B cell (primary cell): ENCODE measurements at regions not wholly inside any gene's neighbourhood (a gene's known extent, or its start where the extent isn't known, plus 50 kb on each side); places are given as distances from the start of the nearest gene placed in this dataset.

Experiments
- ATAC-seq: fragments of 200-7000 bp; cut with Tn5 transposase; one replicate; pipeline ENCODE4 v1.10.0; 2021; ENCODE audit warnings: low read depth, mild to moderate bottlenecking, moderate number of reproducible peaks, moderate library complexity
- CTCF ChIA-PET: fragments of 350-600 bp; sonication (Branson Sonifier 250); formaldehyde crosslinking; loops from one replicate; lab custom pipeline; 2021; ENCODE audit warnings: antibody characterized with exemption, inconsistent platforms; lab: Charles Lee
- POLR2A ChIA-PET: fragments of 350-600 bp; sonication (Branson Sonifier 250); formaldehyde crosslinking; loops from one replicate; lab custom pipeline; 2021; ENCODE audit warnings: antibody characterized with exemption; lab: Charles Lee
- DNase-seq: peaks from one replicate; pipeline ENCODE4 v3.0.0; 2013
- H2AFZ ChIP-seq: 2 replicates; pipeline ENCODE4 v1.6.1; 2012; ENCODE audit warnings: mild to moderate bottlenecking, low read depth, low read length; ENCODE audit not compliant: insufficient read depth, poor library complexity, severe bottlenecking
- H3K27ac ChIP-seq, 2 donors: 1 replicate in 1 of 2; 2 replicates in 1 of 2; pipeline ENCODE4 v1.5.1; 2012 to 2013; ENCODE audit warnings: low read length in 2 of 2, mild to moderate bottlenecking in 2 of 2, moderate library complexity in 1 of 2
- H3K27me3 ChIP-seq, 4 experiments: fragments of 200-600 bp in 1 of 4; sonication (generic) in 1 of 4; replicated peaks in 1 of 4; 1 replicate in 2 of 4; 2 replicates in 2 of 4; pipeline versions ENCODE4 v1.6.1 to v1.7.0; 2013 to 2016; ENCODE audit warnings: low read length in 3 of 4, mild to moderate bottlenecking in 2 of 4, mixed read lengths in 1 of 4, moderate library complexity in 1 of 4; ENCODE audit not compliant: insufficient read depth in 4 of 4, control insufficient read depth in 3 of 4; ENCODE audit errors: control extremely low read depth in 1 of 4
- H3K36me3 ChIP-seq, 2 experiments: replicated peaks in 1 of 2; 1 replicate in 1 of 2; 2 replicates in 1 of 2; pipeline versions ENCODE4 v1.6.1 to v1.7.1; 2013; ENCODE audit warnings: low read length in 1 of 2; ENCODE audit not compliant: insufficient read depth in 2 of 2, control insufficient read depth in 1 of 2; ENCODE audit errors: control extremely low read depth in 1 of 2, extremely low read depth in 1 of 2
- H3K4me1 ChIP-seq, 2 donors: fragments of 200-600 bp in 1 of 2; sonication (generic) in 1 of 2; 1 replicate in 1 of 2; 2 replicates in 1 of 2; pipeline versions ENCODE4 v1.5.1 to v1.6.1; 2013 to 2017; ENCODE audit warnings: low read length in 2 of 2; ENCODE audit not compliant: control insufficient read depth in 2 of 2, insufficient read depth in 2 of 2
- H3K4me2 ChIP-seq: replicated peaks from 2 replicates; pipeline ENCODE3; 2012; ENCODE audit warnings: mild to moderate bottlenecking, low read depth, low read length; ENCODE audit not compliant: poor library complexity, severe bottlenecking
- H3K4me3 ChIP-seq, 5 experiments: fragments of 200-600 bp in 1 of 5; sonication (generic) in 1 of 5; 1 replicate in 3 of 5; 2 replicates in 2 of 5; pipeline versions ENCODE4 v1.5.1 to v1.7.0; 2011 to 2016; ENCODE audit warnings: low read length in 4 of 5, mild to moderate bottlenecking in 4 of 5, low read depth in 2 of 5, control low read depth in 1 of 5, moderate library complexity in 1 of 5; ENCODE audit not compliant: insufficient read depth in 1 of 5; ENCODE audit errors: control extremely low read depth in 1 of 5, extremely low read depth in 1 of 5
- H3K79me2 ChIP-seq: fragments of 200-600 bp; sonication (generic); one replicate; pipeline ENCODE4 v1.6.0; 2016; ENCODE audit warnings: low read length; ENCODE audit not compliant: control insufficient read depth, insufficient read depth
- H3K9ac ChIP-seq: fragments of 200-600 bp; sonication (generic); 2 replicates; pipeline ENCODE4 v1.6.1; 2017; ENCODE audit warnings: mild to moderate bottlenecking, low read length, moderate library complexity
- H3K9me3 ChIP-seq, 3 donors: one replicate each; pipeline versions ENCODE4 v1.6.1 to v1.7.1; 2013; ENCODE audit warnings: low read length in 2 of 3; ENCODE audit not compliant: control insufficient read depth in 2 of 3, insufficient read depth in 1 of 3; ENCODE audit errors: control extremely low read depth in 1 of 3
- H4K20me1 ChIP-seq: 2 replicates; pipeline ENCODE4 v1.6.0; 2012; ENCODE audit warnings: mild to moderate bottlenecking, low read length; ENCODE audit not compliant: insufficient read depth, control insufficient read depth, poor library complexity, severe bottlenecking
- H3K27ac Mint-ChIP-seq: one replicate; pipeline ENCODE4 v1.8.0; 2021; ENCODE audit warnings: mixed read lengths
- H3K27me3 Mint-ChIP-seq: one replicate; pipeline ENCODE4 v1.8.0; 2021; ENCODE audit warnings: mixed read lengths
- H3K4me1 Mint-ChIP-seq: one replicate; pipeline ENCODE4 v1.8.0; 2021; ENCODE audit warnings: mixed read lengths
- H3K4me3 Mint-ChIP-seq: one replicate; pipeline ENCODE4 v1.8.0; 2021; ENCODE audit warnings: mixed read lengths
- H3K9me3 Mint-ChIP-seq: one replicate; pipeline ENCODE4 v1.8.0; 2022; ENCODE audit warnings: mixed read lengths; ENCODE audit not compliant: insufficient read depth
- CTCF ChIP-seq: fragments of 200-600 bp; IDR thresholded peaks from one replicate; pipeline ENCODE4 v1.8.0; 2022; ENCODE audit warnings: antibody characterized with exemption, mild to moderate bottlenecking
- EZH2 ChIP-seq: IDR thresholded peaks from 2 replicates; pipeline ENCODE4 v1.6.1; 2012; ENCODE audit warnings: borderline replicate concordance, low read depth, mild to moderate bottlenecking, moderate library complexity, low read length; ENCODE audit not compliant: insufficient read depth, poor library complexity, severe bottlenecking
- WGBS: methylation state at CpG from one replicate; pipeline ENCODE4 v1.1.5; 2013; ENCODE audit warnings: missing lambda C conversion rate; ENCODE audit not compliant: insufficient coverage; 5-methylcytosine and 5-hydroxymethylcytosine counted together
- intact Hi-C: fragments of 100-400 bp; cut with micrococcal nuclease; formaldehyde crosslinking; loops from one replicate; pipeline ENCODE4 v1.10.0; 2022

GRCh38 chr1:60196026-60196425, 122.5 kb upstream of the C1orf87 start:
- H3K9ac ChIP-seq: no peak overlapping the region
- H3K4me2 ChIP-seq: no peak overlapping the region
- DNase-seq: no peak
- H3K27me3 ChIP-seq: no peaks in the 10 kb centered on the region
- no peak overlapping the region for H3K4me3 Mint-ChIP-seq
- no peaks in the 10 kb centered on the region for H3K9me3 Mint-ChIP-seq
- TF ChIP-seq CTCF: no peak
- TF ChIP-seq EZH2: no peak
- H2AFZ ChIP-seq: no peak overlapping the region
- H3K4me3 ChIP-seq: no peak overlapping the region
- no peaks in the 10 kb centered on the region for H3K4me1 ChIP-seq
- H3K4me1 Mint-ChIP-seq: no peaks in the 10 kb centered on the region
- H3K9me3 ChIP-seq: no peaks in the 10 kb centered on the region
- intact Hi-C loops: no loop called here
- CTCF ChIA-PET: no interaction called here
- H3K27ac Mint-ChIP-seq: no peak overlapping the region
- no CpG with 5 or more reads among the region's 1 CpG for WGBS
- no peaks in the 10 kb centered on the region for H3K36me3 ChIP-seq
- no peak for ATAC-seq
- POLR2A ChIA-PET: no interaction called here
- H3K27ac ChIP-seq: no peak overlapping the region
- H3K79me2 ChIP-seq: no peaks in the 10 kb centered on the region
- no peaks in the 10 kb centered on the region for H4K20me1 ChIP-seq
- no peaks in the 10 kb centered on the region for H3K27me3 Mint-ChIP-seq

- WGBS: 80% methylated on average over 1 of the region's 1 CpG
- peaks cover 2% of the 10 kb centered on the region for H3K9me3 Mint-ChIP-seq
- ATAC-seq (no peak), DNase-seq (no peak)
- Histone ChIP-seq H3K4me1 (no peaks in the 10 kb centered on the region), H3K27ac (no peak overlapping the region), H4K20me1 (no peaks in the 10 kb centered on the region), H3K79me2 (no peaks in the 10 kb centered on the region), H2AFZ (no peak overlapping the region), H3K4me3 (no peak overlapping the region), H3K36me3 (no peaks in the 10 kb centered on the region), H3K27me3 (no peaks in the 10 kb centered on the region), H3K9ac (no peak overlapping the region), H3K9me3 (peaks cover 0 to 7% (median 0%) of the 10 kb centered on the region in 3 donors), H3K4me2 (no peak overlapping the region)
- H3K4me1 Mint-ChIP-seq: no peaks in the 10 kb centered on the region
- CTCF ChIA-PET: no interaction called here
- H3K4me3 Mint-ChIP-seq: no peak overlapping the region
- TF ChIP-seq EZH2: no peak
- no peak for TF ChIP-seq CTCF
- intact Hi-C loops: no loop called here
- no peak overlapping the region for H3K27ac Mint-ChIP-seq
- H3K27me3 Mint-ChIP-seq: no peaks in the 10 kb centered on the region
- POLR2A ChIA-PET: no interaction called here
These were observed 112.1 kb upstream of the C1orf87 start for GRCh38 chr1:60185684-60186083.
